ENCODE measurements at regions not wholly inside any gene's neighbourhood (a gene's known extent, or its start where the extent isn't known, plus 50 kb on each side); places are given as distances from the start of the nearest gene placed in this dataset.

DNA sequence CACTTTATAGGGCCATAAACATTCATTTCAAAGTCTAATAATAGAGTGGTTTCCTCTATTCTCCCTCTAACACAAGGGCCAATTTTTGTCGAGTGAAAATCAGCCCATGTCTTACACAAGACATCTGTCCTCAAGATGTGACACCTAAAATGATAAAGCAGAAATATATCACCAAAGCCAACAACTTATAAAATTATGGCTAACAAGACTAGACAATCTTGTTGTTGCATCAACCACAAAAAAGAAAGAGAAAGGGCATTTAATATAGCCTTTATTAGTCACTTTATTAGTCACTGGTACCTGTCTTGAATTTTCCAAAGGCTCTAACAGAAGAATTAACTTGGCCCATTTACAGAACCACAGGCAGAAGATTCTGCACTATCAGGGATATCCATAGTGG is 161.6 kb downstream of the SMIM20 start:
- no peak for DNase-seq

GRCh38 chr4:26076000-26076587 is 162.1 kb downstream of the SMIM20 start:
- DNase-seq = peak; percentile 24

DNA sequence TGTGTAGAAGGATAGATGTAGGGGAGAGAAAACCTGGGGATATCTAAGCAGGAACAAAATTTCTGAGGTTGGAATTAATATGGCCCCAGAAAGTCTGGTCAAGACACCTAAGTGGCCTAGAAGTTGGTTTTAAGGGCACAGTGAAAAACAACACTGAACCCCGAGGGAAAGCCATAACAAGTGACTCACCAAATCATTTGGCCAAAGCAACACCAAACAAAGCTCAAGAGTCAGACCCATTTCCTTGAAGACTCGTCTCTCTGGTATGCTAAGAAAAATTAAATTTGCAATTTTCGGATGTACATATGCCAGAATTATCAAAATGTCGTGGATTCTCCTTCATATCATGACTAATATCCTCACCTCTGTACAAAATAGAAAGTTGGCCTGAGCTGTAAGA is 162.9 kb downstream of the SMIM20 start:
- no peak for DNase-seq

GRCh38 chr4:26077756-26078155 is 163.7 kb downstream of the SMIM20 start:
- DNase-seq = no peak

GRCh38 chr4:26080870-26081628 is 167.0 kb downstream of the SMIM20 start:
- DNase-seq = no peak

DNA sequence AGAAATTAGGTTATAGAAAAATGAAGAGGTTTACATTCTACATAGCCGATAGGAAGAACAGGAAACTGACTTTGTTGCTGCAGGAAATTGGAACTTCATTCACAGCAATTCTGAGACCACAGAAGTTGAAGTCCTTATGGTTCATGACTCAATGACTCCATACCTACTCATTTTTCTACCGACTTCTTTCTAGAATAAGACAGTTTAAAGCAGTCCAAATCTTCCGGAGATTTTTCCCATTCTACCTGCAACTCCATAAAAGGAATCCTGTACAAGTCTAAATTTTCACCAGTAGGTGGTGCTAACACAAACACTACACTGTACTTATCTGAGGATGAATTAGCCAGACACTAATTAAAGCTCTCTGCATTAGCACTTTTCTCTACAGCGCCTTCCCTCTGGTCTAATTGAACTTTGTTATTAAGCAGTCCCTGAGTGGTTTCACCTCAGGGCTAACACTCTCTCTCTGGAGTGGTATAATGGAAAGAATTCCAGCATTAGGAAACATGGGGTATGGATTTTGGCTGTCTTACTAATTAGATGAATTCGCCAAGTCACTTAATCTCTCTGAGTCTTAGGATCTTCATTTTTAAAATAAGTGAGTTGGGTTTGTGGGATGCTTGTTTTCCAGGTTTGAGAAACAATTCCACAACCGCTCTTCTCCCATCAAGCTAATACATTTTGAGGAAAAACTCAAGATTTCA is 167.9 kb downstream of the SMIM20 start:
- no peak for DNase-seq

DNA sequence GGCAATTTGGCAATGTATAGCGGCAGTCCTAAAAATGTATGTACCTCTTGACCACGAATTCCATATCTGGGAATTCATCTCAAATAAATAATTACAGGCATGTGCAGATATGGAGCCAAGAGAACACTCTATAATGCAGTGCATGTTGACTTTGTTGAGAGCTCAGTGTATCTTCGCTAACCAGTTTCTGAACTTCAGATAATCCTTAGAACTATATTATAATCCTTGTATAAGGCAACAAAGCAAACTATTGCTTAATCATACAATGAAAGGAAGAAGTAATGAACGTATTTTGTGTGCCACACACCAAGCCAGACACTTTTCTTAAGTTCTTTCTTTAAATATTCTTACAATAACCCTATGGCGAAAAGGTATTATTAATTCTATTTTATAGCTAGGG is 168.5 kb downstream of the SMIM20 start:
- no peak for DNase-seq

- no peak for DNase-seq
Observed at GRCh38 chr4:26083987-26084386, 170.0 kb downstream of the SMIM20 start.

GRCh38 chr4:26084414-26084813 is 170.4 kb downstream of the SMIM20 start:
- no peak for DNase-seq

DNA sequence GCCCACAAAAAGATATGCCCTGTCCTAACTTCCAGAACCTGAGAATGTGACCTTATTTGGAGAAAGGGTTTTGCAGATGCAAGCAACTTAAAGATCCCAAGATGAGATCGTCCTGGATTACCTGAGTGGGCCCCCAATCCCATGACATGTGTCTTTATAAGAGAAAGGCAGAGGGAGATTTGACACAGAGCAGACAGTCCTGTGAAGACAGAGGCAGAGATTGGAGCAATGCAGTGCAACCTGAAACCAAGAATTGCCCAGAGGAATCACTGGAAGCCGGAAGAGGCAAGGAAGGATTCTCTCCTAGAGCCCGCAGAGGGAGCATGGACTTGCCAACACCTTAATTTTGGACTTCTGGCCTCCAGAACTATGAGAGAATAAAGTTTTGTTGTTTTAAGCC is 171.5 kb downstream of the SMIM20 start:
- no peak for DNase-seq

- DNase-seq = no peak
Observed at GRCh38 chr4:26086621-26087441, 172.8 kb downstream of the SMIM20 start.

DNA sequence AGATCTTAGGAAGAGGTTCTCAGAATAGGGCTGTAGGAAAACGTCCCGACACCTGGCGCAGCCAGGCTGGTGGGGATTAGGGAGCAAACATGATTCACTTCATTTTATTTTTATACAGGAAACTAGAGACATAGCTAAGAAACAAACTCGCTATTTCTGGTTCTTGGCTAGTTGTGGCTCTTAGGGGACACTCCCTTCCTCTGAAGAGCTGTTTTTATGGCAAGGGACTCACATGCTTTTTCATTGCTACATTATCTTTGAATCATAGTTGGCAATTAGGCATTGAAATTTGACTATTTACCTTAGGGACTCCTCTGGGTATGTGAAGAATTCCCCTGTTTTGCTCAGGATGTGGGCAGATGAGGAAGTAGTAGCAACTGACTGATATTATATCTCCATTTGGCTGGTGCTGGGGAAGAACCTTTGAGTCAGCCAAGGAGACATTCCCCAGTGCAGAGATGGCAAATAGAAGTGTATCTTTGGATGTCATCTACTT is 174.5 kb downstream of the SMIM20 start:
- peak; percentile 16 for DNase-seq

- DNase-seq = no peak
Observed at GRCh38 chr4:26093551-26093950, 179.5 kb downstream of the SMIM20 start.

DNA sequence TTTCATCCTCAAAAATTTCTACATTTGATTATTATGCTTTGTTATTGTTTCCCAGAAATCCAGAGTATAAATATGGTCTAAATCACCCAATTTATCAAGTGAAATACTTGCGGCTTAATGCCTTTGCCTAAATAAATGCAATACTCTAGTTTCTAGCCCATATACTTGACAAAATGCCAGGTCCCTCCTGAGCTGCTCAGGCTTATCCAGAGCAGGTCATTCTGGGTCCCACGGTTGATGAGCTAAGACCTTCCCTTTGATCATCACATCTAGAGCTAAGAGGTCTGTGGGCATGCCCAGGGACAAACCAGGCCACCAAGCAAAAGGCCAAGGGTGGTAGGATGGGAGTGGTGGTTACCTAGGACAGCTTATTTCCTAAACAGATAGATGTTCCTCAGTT is 180.1 kb downstream of the SMIM20 start:
- no peak for DNase-seq

DNA sequence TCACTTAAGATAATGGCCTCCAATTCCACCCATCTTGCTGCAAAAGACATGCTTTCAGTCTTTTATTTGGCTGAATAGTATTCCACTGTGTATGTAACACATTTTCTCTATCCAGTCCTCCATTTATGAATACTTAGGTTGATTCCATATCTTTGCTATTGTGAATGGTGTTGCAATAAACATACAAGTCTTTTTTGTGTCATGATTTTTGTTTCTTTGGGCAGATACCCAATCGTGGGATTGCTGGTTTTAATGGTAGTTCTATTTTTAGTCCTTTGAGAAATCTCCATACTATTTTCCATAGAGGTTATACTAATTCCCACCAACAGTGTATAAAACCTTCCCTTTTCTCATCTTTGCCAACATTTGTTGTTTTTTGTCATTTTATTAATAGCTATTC is 180.9 kb downstream of the SMIM20 start:
- no peak for DNase-seq

DNA sequence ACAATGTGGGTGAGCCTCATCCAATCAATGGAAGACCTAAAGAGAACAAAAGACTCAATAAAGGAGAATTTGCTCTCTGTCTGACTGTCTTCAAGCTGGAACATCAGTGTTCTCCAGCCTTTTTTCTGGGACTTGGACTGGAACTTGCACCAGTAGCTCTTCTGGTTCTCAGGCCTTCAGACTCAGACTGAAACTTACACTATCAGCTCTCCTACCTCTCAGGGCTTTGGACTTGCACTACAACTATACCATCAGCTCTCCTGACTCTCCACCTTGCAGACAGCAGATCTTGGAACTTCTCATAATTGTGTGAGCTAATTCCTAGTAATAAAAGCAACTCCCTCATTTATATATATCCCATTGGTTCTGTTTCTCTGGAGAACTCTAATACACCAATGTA is 185.9 kb downstream of the SMIM20 start:
- no peak for DNase-seq

- no peak for DNase-seq
Observed at GRCh38 chr4:26101011-26101410, 187.0 kb downstream of the SMIM20 start.

GRCh38 chr4:26104056-26104685 is 190.2 kb downstream of the SMIM20 start:
- no peak for DNase-seq

DNA sequence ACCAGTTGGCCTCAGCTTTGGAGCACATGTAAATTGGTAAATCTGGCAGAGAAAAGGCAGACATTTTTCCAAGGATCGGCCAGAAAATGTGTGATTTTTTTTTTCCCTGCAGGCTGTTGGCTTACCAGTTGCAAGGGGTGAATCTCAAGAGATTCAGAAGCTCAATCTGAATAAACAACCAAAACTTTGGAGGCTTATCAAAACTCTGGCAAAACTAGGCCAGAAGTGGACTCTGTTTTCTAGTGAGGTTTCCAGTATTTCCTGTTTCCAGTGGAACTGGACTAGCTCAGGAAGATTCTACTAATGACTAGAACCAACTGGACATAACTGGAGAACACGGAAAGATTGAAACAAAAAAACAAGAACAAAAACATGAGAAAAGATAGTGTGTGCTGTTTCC is 191.3 kb downstream of the SMIM20 start:
- no peak for DNase-seq

DNA sequence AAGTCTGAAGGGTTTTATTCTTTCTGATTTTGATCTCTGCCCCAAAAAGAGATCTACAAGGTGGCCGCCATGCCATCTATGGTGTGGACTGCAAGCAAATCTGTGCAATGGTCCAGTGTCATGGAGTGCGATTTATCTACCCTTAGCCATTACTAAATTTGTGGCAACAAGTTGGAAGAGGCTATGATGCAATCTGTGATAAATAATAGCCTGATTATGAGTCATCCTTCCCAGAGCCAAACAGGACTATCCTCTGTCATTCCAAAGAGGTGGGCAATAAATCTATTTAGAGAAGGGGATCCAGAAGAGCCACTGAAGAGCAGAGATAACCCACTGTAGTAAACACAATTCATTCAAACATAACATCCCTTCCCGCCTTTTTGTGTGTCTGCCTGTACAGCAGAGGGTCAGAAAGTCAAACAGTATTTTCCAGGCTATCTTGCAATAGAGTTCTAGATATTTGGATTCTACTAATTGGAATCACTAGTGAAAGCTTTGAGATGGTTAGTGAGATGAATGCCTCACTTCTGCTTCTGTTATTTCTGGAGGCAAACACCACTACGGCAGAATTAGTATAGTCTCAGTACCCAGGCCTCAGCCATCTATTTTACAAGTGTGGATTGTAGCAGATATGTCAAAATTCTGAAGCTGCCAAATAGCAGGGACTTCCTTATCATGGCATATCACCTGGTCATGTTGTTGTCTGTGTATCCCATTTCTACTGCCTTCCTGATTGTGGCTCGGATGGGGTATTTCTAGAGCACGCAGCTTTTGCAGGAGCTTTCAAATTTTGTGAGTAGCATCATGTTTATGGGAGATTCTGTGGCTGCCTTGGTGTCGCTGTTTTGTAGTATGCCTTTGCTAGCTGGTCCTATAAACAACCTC is 192.0 kb downstream of the SMIM20 start:
- DNase-seq = no peak

DNA sequence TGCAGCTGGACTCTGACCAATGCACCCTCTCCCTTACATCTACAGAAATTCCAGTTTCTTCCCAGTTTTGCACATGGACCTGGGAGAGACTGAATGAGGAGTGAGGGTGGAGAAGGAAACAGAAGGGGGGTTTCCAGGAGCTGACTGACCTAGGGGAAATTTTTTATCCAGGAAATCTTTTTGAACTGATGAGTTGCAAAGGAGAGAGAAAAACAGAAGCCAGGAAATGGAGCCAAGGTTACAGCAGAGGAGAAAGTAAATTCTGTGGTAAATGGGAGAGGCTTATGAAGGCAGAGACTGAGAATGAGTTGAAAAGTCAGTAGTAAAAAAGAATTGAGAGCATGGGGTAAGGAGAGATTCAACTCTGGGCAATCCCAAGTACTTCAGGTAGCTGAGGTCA is 192.8 kb downstream of the SMIM20 start:
- no peak for DNase-seq

- no peak for DNase-seq
Observed at GRCh38 chr4:26108054-26108453, 194.0 kb downstream of the SMIM20 start.
